Epithelial cell of esophagus (primary cell): ENCODE measurements at regions not wholly inside any gene's neighbourhood (a gene's known extent, or its start where the extent isn't known, plus 50 kb on each side); places are given as distances from the start of the nearest gene placed in this dataset.

Source experiments
- DNase-seq: peaks from one replicate; pipeline ENCODE4 v3.0.0; 2010; ENCODE audit warnings: low read depth
- H3K4me3 ChIP-seq: 2 replicates; pipeline ENCODE4 v1.5.1; 2011; ENCODE audit warnings: mild to moderate bottlenecking, low read length, control low read depth
- TF ChIP-seq, protein P1 (sequence below): IDR thresholded peaks from 2 replicates; pipeline ENCODE4 v1.5.1; 2011; ENCODE audit warnings: low read depth, mild to moderate bottlenecking, low read length, control low read depth, inconsistent platforms; ENCODE audit not compliant: insufficient read depth; ENCODE audit errors: missing control alignments

GRCh38 chr5:3252235-3252634, 343.4 kb upstream of the IRX1 start:
- no peak overlapping the region for H3K4me3 ChIP-seq
- TF ChIP-seq, protein P1, sequence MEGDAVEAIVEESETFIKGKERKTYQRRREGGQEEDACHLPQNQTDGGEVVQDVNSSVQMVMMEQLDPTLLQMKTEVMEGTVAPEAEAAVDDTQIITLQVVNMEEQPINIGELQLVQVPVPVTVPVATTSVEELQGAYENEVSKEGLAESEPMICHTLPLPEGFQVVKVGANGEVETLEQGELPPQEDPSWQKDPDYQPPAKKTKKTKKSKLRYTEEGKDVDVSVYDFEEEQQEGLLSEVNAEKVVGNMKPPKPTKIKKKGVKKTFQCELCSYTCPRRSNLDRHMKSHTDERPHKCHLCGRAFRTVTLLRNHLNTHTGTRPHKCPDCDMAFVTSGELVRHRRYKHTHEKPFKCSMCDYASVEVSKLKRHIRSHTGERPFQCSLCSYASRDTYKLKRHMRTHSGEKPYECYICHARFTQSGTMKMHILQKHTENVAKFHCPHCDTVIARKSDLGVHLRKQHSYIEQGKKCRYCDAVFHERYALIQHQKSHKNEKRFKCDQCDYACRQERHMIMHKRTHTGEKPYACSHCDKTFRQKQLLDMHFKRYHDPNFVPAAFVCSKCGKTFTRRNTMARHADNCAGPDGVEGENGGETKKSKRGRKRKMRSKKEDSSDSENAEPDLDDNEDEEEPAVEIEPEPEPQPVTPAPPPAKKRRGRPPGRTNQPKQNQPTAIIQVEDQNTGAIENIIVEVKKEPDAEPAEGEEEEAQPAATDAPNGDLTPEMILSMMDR: no peak
- DNase-seq: no peak

GRCh38 chr5:3251784-3252183, 343.8 kb upstream of the IRX1 start:
- TF ChIP-seq, protein P1: no peak
- no peak overlapping the region for H3K4me3 ChIP-seq
- no peak for DNase-seq

- TF ChIP-seq, protein P1: no peak
- no peak overlapping the region for H3K4me3 ChIP-seq
- no peak for DNase-seq
Measured at GRCh38 chr5:3249401-3249800, 346.2 kb upstream of the IRX1 start.

DNA sequence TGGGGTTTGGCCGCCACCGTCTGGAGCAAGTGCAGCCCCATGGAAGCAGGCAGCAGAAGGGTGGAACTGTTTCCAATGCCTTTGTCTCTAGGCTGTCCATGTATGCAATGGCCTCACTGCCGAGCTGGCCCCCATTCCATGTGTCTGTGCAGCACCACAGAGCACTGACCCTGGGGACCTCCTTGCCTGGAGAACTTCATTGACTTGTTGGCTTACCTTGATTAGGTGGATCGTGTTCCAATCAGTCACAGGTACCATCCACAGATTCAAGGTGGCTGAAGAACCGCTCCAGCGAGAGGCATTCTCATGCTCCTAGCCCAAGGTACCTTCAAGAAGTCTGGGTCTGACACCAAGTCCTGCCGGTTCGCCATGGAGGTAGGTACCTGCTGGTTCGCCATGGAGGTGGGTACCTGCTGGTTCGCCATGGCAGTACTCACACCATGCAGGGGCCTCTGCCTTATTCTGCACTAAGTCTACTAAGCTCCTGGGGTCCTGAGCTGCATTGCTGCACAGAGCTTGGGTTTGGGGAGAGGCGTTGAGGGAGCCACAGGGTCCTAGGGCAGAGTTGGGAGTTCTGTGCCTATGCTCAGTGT, 358.3 kb upstream of the IRX1 start:
- no peak overlapping the region for H3K4me3 ChIP-seq
- TF ChIP-seq, protein P1: no peak
- no peak for DNase-seq

- TF ChIP-seq, protein P1: no peak
- DNase-seq: no peak
- H3K4me3 ChIP-seq: no peak overlapping the region
Measured at GRCh38 chr5:3234566-3234965, 361.1 kb upstream of the IRX1 start.

- H3K4me3 ChIP-seq: no peak overlapping the region
- no peak for DNase-seq
- TF ChIP-seq, protein P1: no peak
Measured at GRCh38 chr5:3230941-3231340, 364.7 kb upstream of the IRX1 start.

DNA sequence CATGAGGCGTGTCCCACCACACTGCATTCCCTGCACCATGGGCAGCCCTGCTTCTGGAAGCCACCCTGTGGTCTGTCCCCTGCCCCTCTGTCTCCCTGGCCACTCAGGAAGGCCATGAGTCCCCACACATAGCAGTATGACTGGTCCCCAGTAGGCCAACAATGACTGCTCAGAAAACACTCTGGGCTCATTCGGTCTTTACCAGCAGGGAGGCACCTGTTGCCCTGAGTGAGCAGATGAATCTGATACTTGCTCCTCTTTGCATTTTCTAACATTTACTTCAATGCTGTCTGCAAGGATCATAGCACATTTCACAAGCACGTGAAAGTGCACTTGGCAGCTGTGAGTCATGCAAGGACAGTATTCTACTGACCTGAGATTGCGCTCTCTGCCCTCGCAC, 365.4 kb upstream of the IRX1 start:
- TF ChIP-seq, protein P1: no peak
- no peak overlapping the region for H3K4me3 ChIP-seq
- no peak for DNase-seq
